ENCODE measurements at regions not wholly inside any gene's neighbourhood (a gene's known extent, or its start where the extent isn't known, plus 50 kb on each side); places are given as distances from the start of the nearest gene placed in this dataset.
"Not testable (repeated sequence)": the region's sequence is repeated elsewhere in the genome, so short reads cannot be mapped to it uniquely, and the experiment has no call there.

DNA sequence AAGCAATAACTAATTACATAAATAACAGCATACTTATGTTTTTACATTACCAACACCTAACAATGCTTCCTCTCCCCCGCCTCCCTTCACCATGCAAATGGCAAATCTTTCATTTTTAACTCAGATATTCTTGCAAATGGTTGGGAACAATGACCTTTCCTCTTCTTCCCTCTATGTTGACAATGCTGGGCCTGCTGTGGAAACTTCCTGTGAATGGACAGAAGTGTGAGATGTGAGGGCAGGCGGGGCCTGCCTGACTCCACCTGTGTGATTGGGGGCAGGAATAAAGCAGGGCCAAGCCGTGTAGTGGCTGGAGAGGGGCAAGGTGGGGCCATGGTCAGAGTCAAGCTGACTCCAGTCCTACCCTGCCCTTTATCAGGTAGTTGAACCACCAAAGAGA is 289.6 kb downstream of the RPS6KC1 start:
- Histone ChIP-seq H3K4me1 (ENCODE audit: insufficient read depth, low read length) (no peaks in the 10 kb centered on the region), H3K4me3 (ENCODE audit: low read length) (no peak overlapping the region), H3K9me3 (ENCODE audit: insufficient read depth, low read depth, low read length) (no peaks in the 10 kb centered on the region), H3K27me3 (ENCODE audit: insufficient read depth, low read length) (no peaks in the 10 kb centered on the region), H3K27ac (ENCODE audit: low read depth, low read length) (no peak overlapping the region), H3K36me3 (ENCODE audit: insufficient read depth, low read length) (no peaks in the 10 kb centered on the region), H3K9ac (ENCODE audit: low read depth, low read length) (no peak overlapping the region)
- 81% methylated on average over 3 of the region's 3 CpGs for WGBS

DNA sequence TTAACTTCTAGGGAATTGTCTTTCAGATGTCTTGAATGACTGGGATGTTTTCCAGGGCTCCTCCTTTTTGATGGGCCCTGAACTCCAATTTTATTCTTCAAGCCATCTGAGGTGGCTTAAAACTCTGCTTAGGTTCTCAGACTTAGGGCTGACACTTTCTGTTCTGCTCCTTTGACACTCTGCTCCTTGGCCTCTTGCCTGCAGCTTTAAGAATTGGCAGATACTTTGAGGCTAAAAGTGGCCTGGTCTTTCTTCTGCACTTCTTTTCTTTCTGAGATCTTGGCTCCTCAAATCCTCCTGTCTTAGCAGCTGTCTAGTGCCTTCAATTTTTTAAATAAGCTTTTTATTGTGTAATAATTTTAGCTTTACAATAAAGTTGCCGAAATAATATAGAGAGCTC is 294.6 kb downstream of the RPS6KC1 start:
- Histone ChIP-seq H3K27ac (ENCODE audit: low read depth, low read length) (no peak overlapping the region), H3K36me3 (ENCODE audit: insufficient read depth, low read length) (no peaks in the 10 kb centered on the region), H3K9ac (ENCODE audit: low read depth, low read length) (no peak overlapping the region), H3K4me1 (ENCODE audit: insufficient read depth, low read length) (no peaks in the 10 kb centered on the region), H3K9me3 (ENCODE audit: insufficient read depth, low read depth, low read length) (no peaks in the 10 kb centered on the region), H3K4me3 (ENCODE audit: low read length) (no peak overlapping the region), H3K27me3 (ENCODE audit: insufficient read depth, low read length) (no peaks in the 10 kb centered on the region)
- WGBS = 100% methylated on average over 1 of the region's 1 CpG

DNA sequence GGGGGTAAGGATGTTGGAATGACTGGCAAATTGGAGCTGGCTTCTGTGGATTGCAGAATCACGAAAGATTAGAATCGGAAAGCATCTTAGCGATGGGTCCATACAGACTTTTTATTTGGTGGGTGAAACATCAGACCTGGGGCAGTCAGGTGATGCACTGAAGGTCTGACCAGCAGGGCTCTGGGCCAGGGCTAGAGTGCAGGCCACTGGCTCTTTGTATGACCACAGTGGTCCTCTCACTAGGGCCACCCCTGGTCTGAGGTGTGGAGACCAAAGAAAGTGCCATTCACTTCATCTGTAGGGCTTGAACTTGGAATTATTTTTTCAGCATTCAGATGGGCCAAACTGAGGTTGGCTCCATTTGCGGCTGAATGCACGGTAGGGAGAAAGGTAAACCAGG is 306.4 kb downstream of the RPS6KC1 start:
- WGBS = 96% methylated on average over 5 of the region's 5 CpGs
- no peaks in the 10 kb centered on the region for H3K4me1 ChIP-seq (ENCODE audit: insufficient read depth, low read length)
- H3K4me3 ChIP-seq (ENCODE audit: low read length) = no peak overlapping the region
- no peaks in the 10 kb centered on the region for H3K27me3 ChIP-seq (ENCODE audit: insufficient read depth, low read length)
- H3K9me3 ChIP-seq (ENCODE audit: insufficient read depth, low read depth, low read length) = peaks cover 9% of the 10 kb centered on the region
- no peak overlapping the region for H3K9ac ChIP-seq (ENCODE audit: low read depth, low read length)
- no peak overlapping the region for H3K27ac ChIP-seq (ENCODE audit: low read depth, low read length)
- no peaks in the 10 kb centered on the region for H3K36me3 ChIP-seq (ENCODE audit: insufficient read depth, low read length)

DNA sequence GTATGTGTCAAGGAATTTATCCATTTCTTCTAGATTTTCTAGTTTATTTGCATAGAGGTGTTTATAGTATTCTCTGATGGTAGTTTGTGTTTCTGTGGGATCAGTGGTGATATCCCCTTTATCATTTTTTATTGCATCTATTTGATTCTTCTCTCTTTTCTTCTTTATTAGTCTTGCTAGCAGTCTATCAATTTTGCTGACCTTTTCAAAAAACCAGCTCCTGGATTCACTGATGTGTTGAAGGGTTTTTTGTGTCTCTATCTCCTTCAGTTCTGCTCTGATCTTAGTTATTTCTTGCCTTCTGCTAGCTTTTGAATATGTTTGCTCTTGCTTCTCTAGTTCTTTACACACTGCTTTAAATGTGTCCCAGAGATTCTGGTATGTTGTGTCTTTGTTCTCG is 307.3 kb downstream of the RPS6KC1 start:
- H3K9me3 ChIP-seq (ENCODE audit: insufficient read depth, low read depth, low read length) = peaks cover 12% of the 10 kb centered on the region
- not testable (repeated sequence) for H3K4me1 ChIP-seq (ENCODE audit: insufficient read depth, low read length); H3K4me3 ChIP-seq (ENCODE audit: low read length); H3K36me3 ChIP-seq (ENCODE audit: insufficient read depth, low read length); H3K27me3 ChIP-seq (ENCODE audit: insufficient read depth, low read length); H3K9ac ChIP-seq (ENCODE audit: low read depth, low read length); H3K27ac ChIP-seq (ENCODE audit: low read depth, low read length)
- WGBS = no CpG with 5 or more reads among the region's 1 CpG

DNA sequence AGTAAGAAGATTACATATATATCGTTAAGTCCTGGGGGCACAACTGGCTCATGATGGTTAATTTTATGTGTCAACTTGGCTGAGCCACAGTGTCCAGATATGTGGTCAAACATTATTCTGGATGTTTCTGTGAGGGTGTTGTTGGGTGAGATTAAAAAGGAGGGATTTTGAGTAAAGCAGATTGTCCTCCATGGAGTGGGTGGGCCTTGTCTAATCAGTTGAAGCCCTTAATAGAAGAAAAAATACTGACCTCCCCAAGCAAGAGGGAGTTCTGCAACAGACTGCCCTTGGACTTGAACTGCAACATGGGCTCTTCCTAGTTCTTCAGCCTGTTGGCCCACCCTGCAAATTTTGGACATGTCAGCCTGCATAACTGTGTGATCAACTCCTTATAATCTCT is 311.6 kb downstream of the RPS6KC1 start:
- Histone ChIP-seq H3K27ac (ENCODE audit: low read depth, low read length) (no peak overlapping the region), H3K27me3 (ENCODE audit: insufficient read depth, low read length) (no peaks in the 10 kb centered on the region), H3K9me3 (ENCODE audit: insufficient read depth, low read depth, low read length) (peaks cover 12% of the 10 kb centered on the region), H3K4me3 (ENCODE audit: low read length) (no peak overlapping the region), H3K9ac (ENCODE audit: low read depth, low read length) (no peak overlapping the region), H3K36me3 (ENCODE audit: insufficient read depth, low read length) (no peaks in the 10 kb centered on the region), H3K4me1 (ENCODE audit: insufficient read depth, low read length) (no peaks in the 10 kb centered on the region)
- WGBS = 97% methylated on average over 1 of the region's 1 CpG

DNA sequence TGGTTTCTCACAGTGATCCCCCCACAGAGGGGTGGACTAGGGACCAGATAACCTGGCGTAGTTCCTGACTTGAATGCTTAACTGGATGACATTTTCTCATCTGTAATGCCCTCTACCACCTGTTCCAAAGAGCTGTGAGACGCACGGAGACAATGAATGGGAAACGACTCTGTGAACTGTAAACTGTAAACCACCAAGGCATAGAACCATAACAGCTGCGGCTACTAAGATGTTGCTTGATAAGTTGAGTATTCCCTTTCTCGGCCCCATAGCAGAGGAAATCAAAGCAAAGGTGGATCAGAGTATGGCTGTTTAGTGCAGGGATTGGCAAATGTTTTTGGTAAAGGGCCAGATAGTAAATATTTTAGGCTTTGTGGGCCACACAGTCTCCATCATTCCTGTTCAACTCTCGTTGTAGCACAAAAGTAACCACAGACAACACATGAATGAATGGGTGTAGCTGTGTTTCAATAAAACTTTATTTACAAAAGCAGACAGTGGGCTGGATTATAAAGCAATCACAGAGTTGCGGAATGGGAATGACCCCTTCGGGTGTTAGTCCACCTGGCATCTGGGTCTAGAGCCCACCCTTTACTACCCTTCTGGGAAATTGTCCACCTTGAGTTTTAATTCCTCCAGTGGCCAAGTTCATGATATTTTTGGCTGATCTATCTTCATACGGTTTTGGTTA is 315.2 kb downstream of the RPS6KC1 start:
- WGBS = 95% methylated on average over 9 of the region's 10 CpGs

DNA sequence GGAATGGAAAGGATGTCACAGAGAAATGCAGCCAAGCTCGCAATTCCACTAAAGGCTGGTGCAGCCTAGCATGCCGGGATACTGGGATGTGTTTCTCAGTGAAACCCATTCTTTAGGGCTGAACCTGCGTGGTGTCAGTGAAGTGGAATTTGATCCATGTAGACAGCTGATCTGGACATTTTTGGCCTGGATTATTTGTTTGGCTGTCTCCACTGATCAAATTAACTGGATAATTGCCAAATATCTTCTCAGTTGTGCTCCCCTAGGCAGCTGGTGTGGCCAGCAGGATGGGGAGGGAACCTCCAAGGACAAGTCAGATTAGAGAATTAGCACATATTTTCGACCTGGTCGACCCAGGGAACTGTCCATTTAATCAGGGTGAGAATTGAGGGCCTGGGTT is 318.4 kb downstream of the RPS6KC1 start:
- Histone ChIP-seq H3K36me3 (ENCODE audit: insufficient read depth, low read length) (no peaks in the 10 kb centered on the region), H3K27me3 (ENCODE audit: insufficient read depth, low read length) (no peaks in the 10 kb centered on the region), H3K4me1 (ENCODE audit: insufficient read depth, low read length) (peaks cover 6% of the 10 kb centered on the region; the same call in 1 of the 2 replicates), H3K4me3 (ENCODE audit: low read length) (no peak overlapping the region), H3K27ac (ENCODE audit: low read depth, low read length) (no peak overlapping the region), H3K9me3 (ENCODE audit: insufficient read depth, low read depth, low read length) (no peaks in the 10 kb centered on the region), H3K9ac (ENCODE audit: low read depth, low read length) (no peak overlapping the region)
- 93% methylated on average over 5 of the region's 5 CpGs for WGBS

More for the DNA sequence above, 315.2 kb downstream of the RPS6KC1 start:
- Histone ChIP-seq H3K27ac (ENCODE audit: low read depth, low read length) (no peak overlapping the region), H3K4me1 (ENCODE audit: insufficient read depth, low read length) (no peaks in the 10 kb centered on the region), H3K36me3 (ENCODE audit: insufficient read depth, low read length) (no peaks in the 10 kb centered on the region), H3K4me3 (ENCODE audit: low read length) (no peak overlapping the region), H3K27me3 (ENCODE audit: insufficient read depth, low read length) (no peaks in the 10 kb centered on the region), H3K9ac (ENCODE audit: low read depth, low read length) (no peak overlapping the region), H3K9me3 (ENCODE audit: insufficient read depth, low read depth, low read length) (peaks cover 12% of the 10 kb centered on the region)

DNA sequence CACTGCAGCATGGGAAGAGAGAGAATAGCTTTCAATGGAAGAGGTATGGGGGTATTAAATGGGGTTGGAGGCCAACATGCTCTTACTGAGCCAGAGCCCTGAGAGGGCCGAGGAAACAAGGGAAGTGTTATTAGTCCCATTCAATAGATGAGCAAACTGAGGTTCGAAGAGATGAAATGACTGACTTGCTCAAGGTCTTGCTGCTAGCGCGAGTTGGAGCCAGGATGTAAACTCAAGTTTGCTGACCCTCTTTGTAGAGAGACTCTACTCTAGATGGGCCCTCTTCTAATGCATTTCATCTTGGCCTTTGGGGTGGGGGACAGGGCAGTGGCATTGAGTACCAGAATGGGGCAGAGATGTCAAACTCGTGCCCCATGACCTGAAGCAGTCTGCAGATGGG is 319.5 kb downstream of the RPS6KC1 start:
- no peak overlapping the region for H3K9ac ChIP-seq (ENCODE audit: low read depth, low read length)
- H3K36me3 ChIP-seq (ENCODE audit: insufficient read depth, low read length) = no peaks in the 10 kb centered on the region
- WGBS = 93% methylated on average over 5 of the region's 5 CpGs
- H3K9me3 ChIP-seq (ENCODE audit: insufficient read depth, low read depth, low read length) = no peaks in the 10 kb centered on the region
- H3K4me3 ChIP-seq (ENCODE audit: low read length) = no peak overlapping the region
- no peaks in the 10 kb centered on the region for H3K27me3 ChIP-seq (ENCODE audit: insufficient read depth, low read length)
- H3K4me1 ChIP-seq (ENCODE audit: insufficient read depth, low read length) = peaks cover 6% of the 10 kb centered on the region; the same call in 1 of the 2 replicates
- H3K27ac ChIP-seq (ENCODE audit: low read depth, low read length) = no peak overlapping the region

DNA sequence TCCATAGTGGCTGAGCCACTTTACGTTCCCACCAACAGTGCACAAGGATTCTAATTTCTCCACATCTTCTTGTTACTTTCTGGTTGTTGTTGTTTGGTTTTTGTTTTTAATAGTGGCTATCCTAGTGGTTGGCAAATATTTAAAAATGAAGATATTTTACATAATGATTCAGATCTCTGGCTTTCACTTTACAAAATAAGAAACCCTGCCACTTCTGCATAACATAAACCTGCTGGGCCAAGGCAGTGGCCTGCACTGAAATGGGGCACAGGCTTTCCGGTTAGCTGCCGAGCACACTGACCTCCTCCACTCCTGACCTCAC is 320.4 kb downstream of the RPS6KC1 start:
- H3K4me3 ChIP-seq (ENCODE audit: low read length) = no peak overlapping the region
- no peaks in the 10 kb centered on the region for H3K36me3 ChIP-seq (ENCODE audit: insufficient read depth, low read length)
- H3K4me1 ChIP-seq (ENCODE audit: insufficient read depth, low read length) = peaks cover 6% of the 10 kb centered on the region; the same call in 1 of the 2 replicates
- no peaks in the 10 kb centered on the region for H3K27me3 ChIP-seq (ENCODE audit: insufficient read depth, low read length)
- no peak overlapping the region for H3K9ac ChIP-seq (ENCODE audit: low read depth, low read length)
- no peak overlapping the region for H3K27ac ChIP-seq (ENCODE audit: low read depth, low read length)
- WGBS = 96% methylated on average over 2 of the region's 3 CpGs
- H3K9me3 ChIP-seq (ENCODE audit: insufficient read depth, low read depth, low read length) = no peaks in the 10 kb centered on the region

DNA sequence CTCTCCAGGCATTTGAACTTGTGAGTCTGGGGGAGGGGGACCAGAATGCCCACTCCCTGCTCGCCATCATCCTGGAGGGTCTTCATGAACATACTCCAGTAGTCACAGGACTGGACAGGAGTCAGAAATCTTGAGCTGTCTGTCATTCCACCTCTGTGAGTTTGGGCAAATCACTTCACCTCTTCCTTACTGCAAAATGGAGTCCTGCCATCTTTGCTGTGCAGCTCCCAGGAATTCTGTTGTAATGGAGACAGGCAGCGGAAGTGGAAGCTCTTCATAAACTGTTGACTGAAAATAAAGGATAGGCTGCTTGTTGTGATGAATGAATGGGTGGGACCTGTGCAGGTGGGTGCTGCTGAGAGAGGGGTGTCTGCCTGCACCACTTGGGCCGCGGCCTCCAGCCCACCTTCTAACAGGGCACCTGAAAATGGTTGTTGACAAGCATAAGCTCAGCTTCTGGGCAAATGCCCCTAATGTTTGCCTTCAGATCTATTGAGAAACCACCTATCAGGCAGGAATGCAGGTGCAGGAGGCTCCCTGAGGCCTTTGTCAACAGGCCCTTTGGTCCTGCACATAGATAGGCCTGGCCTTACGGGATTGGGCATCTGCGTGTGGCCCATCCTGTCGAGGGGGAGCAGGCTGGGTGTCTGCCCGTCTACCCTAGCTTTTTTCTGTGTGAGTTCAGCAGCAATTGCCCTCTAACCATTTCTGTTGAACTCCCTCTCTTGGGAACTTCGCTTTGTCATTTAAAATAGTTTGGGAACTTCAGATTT is 321.0 kb downstream of the RPS6KC1 start:
- H3K27ac ChIP-seq (ENCODE audit: low read depth, low read length) = no peak overlapping the region
- no peaks in the 10 kb centered on the region for H3K36me3 ChIP-seq (ENCODE audit: insufficient read depth, low read length)
- 79% methylated on average over 9 of the region's 9 CpGs for WGBS
- no peaks in the 10 kb centered on the region for H3K9me3 ChIP-seq (ENCODE audit: insufficient read depth, low read depth, low read length)
- peaks cover 6% of the 10 kb centered on the region; the same call in 1 of the 2 replicates for H3K4me1 ChIP-seq (ENCODE audit: insufficient read depth, low read length)
- H3K4me3 ChIP-seq (ENCODE audit: low read length) = no peak overlapping the region
- no peak overlapping the region for H3K9ac ChIP-seq (ENCODE audit: low read depth, low read length)
- H3K27me3 ChIP-seq (ENCODE audit: insufficient read depth, low read length) = no peaks in the 10 kb centered on the region

DNA sequence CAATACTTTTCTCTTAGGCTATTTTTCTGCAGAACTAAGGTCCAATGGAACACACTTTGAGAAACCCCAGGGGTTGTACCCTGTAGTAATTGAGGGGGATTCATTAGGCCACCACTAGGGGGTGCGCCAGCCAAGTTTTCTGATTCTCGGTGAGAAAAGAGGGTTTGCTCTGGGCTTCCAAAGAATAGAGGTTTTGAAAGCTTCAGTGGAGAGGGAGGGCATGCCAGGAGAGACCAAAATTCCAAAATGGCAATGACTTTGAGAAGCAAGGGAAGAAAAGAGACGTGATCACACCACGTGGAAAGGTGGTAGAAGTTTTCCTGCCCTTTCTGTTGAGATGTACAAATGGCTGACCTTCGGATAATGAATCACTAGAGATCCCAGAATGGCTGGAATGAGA is 323.3 kb downstream of the RPS6KC1 start:
- H3K4me1 ChIP-seq (ENCODE audit: insufficient read depth, low read length) = peaks cover 6% of the 10 kb centered on the region
- no peaks in the 10 kb centered on the region for H3K9me3 ChIP-seq (ENCODE audit: insufficient read depth, low read depth, low read length)
- H3K4me3 ChIP-seq (ENCODE audit: low read length) = no peak overlapping the region
- no peaks in the 10 kb centered on the region for H3K36me3 ChIP-seq (ENCODE audit: insufficient read depth, low read length)
- H3K27ac ChIP-seq (ENCODE audit: low read depth, low read length) = no peak overlapping the region
- no peaks in the 10 kb centered on the region for H3K27me3 ChIP-seq (ENCODE audit: insufficient read depth, low read length)
- H3K9ac ChIP-seq (ENCODE audit: low read depth, low read length) = no peak overlapping the region
- WGBS = 28% methylated on average over 5 of the region's 5 CpGs

Measured in HUES64 (cell line).